ENCODE measurements at regions not wholly inside any gene's neighbourhood (a gene's known extent, or its start where the extent isn't known, plus 50 kb on each side); places are given as distances from the start of the nearest gene placed in this dataset.

- TF ChIP-seq CTCF (IDR thresholded peaks at IDR 0.05) (no peak), POLR2A (IDR thresholded peaks at IDR 0.05) (no peak), EP300 (IDR thresholded peaks at IDR 0.05) (no peak)
Observed at GRCh38 chr2:10972683-10973433, 61.1 kb downstream of the KCNF1 start.
